ENCODE measurements at regions not wholly inside any gene's neighbourhood (a gene's known extent, or its start where the extent isn't known, plus 50 kb on each side); places are given as distances from the start of the nearest gene placed in this dataset.

- TF ChIP-seq ZNF570 (CRISPR knock-in tag; IDR thresholded peaks at IDR 0.05; ENCODE audit: borderline replicate concordance) (no peak), RAD21 (CRISPR knock-in tag; IDR thresholded peaks at IDR 0.05) (no peak), ZZZ3 (CRISPR knock-in tag; IDR thresholded peaks at IDR 0.05; ENCODE audit: borderline replicate concordance) (no peak), ARNT (IDR thresholded peaks at IDR 0.05) (no peak), ZBTB26 (CRISPR knock-in tag; IDR thresholded peaks at IDR 0.05; ENCODE audit: borderline replicate concordance) (no peak), EZH2 (conservative IDR thresholded peaks at IDR 0.05; ENCODE audit: low read depth, low read length) (no peak)
Measured at GRCh38 chr10:123569436-123570035, 96.6 kb upstream of the GPR26 start.

All from HepG2 (cell line).